ENCODE measurements at regions not wholly inside any gene's neighbourhood (a gene's known extent, or its start where the extent isn't known, plus 50 kb on each side); places are given as distances from the start of the nearest gene placed in this dataset.
A peak's percentile ranks its signal among the peaks of the same experiment; 100 is the strongest.

DNA sequence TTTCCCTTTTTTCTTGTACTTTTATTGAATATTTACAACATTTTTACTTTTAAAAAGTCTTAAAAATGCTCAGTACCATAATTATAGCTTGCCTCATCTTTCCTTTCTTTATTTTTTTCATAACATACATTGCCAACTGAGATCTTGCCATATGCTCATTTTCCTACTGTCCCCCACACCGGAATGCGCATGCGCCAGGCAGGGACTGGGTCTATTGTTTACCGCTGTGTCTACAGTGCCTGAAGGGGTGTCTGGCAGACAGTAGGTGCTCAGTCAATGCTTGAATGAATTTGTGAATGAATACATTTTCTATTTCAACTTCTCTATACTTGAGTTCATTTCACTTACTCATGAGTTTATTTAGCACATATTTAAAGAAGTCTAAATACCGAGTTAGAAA lies 158.0 kb downstream of the CYP26B1 start:
- Histone ChIP-seq H3K36me3 (ENCODE audit: control insufficient read depth, insufficient read depth, low read length) (no peaks in the 10 kb centered on the region), H3K9ac (ENCODE audit: insufficient read depth in 1 of 2, low read depth in 2 of 2, low read length in 2 of 2) (no peak overlapping the region), H3K79me2 (ENCODE audit: control insufficient read depth, insufficient read depth, low read length) (no peaks in the 10 kb centered on the region), H3K9me1 (ENCODE audit: control insufficient read depth, insufficient read depth, low read length) (no peaks in the 10 kb centered on the region), H4K20me1 (replicated peaks; ENCODE audit: control insufficient read depth, insufficient read depth, low read length) (no peaks in the 10 kb centered on the region), H3K4me1 (replicated peaks in 1 of 2; ENCODE audit: control insufficient read depth in 2 of 2, insufficient read depth in 2 of 2, low read length in 2 of 2) (no peaks in the 10 kb centered on the region), H3K4me2 (ENCODE audit: insufficient read depth, low read length) (no peak overlapping the region), H3K9me3 (replicated peaks; ENCODE audit: control insufficient read depth, insufficient read depth, low read depth, low read length) (no peaks in the 10 kb centered on the region), H3K4me3 (no peak overlapping the region), H2AFZ (ENCODE audit: low read depth, low read length) (no peak overlapping the region), H3K27ac (ENCODE audit: extremely low read depth, low read depth, low read length) (no peak overlapping the region), H3K27me3 (ENCODE audit: control insufficient read depth in 2 of 2, insufficient read depth in 2 of 2, low read length in 2 of 2) (0 out of 5 replicates have a peak, but pooled peaks cover 0 to 4% of the 10 kb centered on the region in 2 experiments)
- no peak for ATAC-seq
- ChIA-PET CTCF (ENCODE audit: low intra/inter-chr PET ratio) (no interaction called here), POLR2A (no interaction called here)
- intact Hi-C loops (cut with micrococcal nuclease): no loop called here
- no peak for FAIRE-seq
- DNase-seq (ENCODE audit: extremely low read depth in 1 of 4, low spot score in 3 of 4): peak in 3 of 4 experiments; percentile 11 to 52 (median 28)
- WGBS (ENCODE audit: insufficient coverage, low coverage, missing lambda C conversion rate): 14% methylated on average over 5 of the region's 5 CpGs
- in situ Hi-C loops (cut with MboI): no loop called here
- BruUV-seq (replicated peaks): no TSS peak
- TF ChIP-seq CBX2 (IDR thresholded peaks at IDR 0.05; ENCODE audit: insufficient read depth, low read length, poor library complexity, severe bottlenecking) (no peak), NRF1 (conservative IDR thresholded peaks at IDR 0.05 in 1 of 2, IDR thresholded peaks at IDR 0.05 in 1 of 2) (peak; percentile 82 to 85)

DNA sequence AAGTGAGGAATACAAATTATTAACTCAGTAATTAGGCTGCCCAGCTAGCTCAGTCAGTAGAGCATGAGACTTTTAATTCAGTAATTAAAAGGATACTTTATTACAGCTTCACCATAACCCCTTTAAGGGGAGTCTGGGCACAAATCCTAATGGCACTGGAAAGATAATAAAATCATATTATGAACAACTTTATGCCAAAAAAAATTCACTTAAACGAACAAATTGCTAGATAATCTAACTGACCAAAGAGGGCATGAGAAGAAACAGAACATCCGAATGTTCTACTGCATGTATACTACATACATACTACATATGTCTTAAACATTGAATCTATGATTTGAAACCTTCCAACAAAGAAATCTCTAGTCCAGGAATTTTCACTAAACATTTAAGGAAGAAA lies 159.5 kb downstream of the CYP26B1 start:
- Histone ChIP-seq H2AFZ (ENCODE audit: low read depth, low read length) (no peak overlapping the region), H3K9me1 (ENCODE audit: control insufficient read depth, insufficient read depth, low read length) (no peaks in the 10 kb centered on the region), H3K79me2 (ENCODE audit: control insufficient read depth, insufficient read depth, low read length) (no peaks in the 10 kb centered on the region), H3K27me3 (ENCODE audit: control insufficient read depth in 2 of 2, insufficient read depth in 2 of 2, low read length in 2 of 2) (0 out of 5 replicates have a peak, but pooled peaks cover 0 to 4% of the 10 kb centered on the region in 2 experiments), H3K4me1 (replicated peaks in 1 of 2; ENCODE audit: control insufficient read depth in 2 of 2, insufficient read depth in 2 of 2, low read length in 2 of 2) (no peaks in the 10 kb centered on the region), H4K20me1 (replicated peaks; ENCODE audit: control insufficient read depth, insufficient read depth, low read length) (no peaks in the 10 kb centered on the region), H3K4me3 (no peak overlapping the region), H3K9me3 (replicated peaks; ENCODE audit: control insufficient read depth, insufficient read depth, low read depth, low read length) (no peaks in the 10 kb centered on the region), H3K27ac (ENCODE audit: extremely low read depth, low read depth, low read length) (no peak overlapping the region), H3K4me2 (ENCODE audit: insufficient read depth, low read length) (no peak overlapping the region), H3K9ac (ENCODE audit: insufficient read depth in 1 of 2, low read depth in 2 of 2, low read length in 2 of 2) (no peak overlapping the region), H3K36me3 (ENCODE audit: control insufficient read depth, insufficient read depth, low read length) (no peaks in the 10 kb centered on the region)
- intact Hi-C loops (cut with micrococcal nuclease) (no loop called here), in situ Hi-C loops (cut with MboI) (no loop called here)
- no peak for ATAC-seq
- TF ChIP-seq, protein P1, sequence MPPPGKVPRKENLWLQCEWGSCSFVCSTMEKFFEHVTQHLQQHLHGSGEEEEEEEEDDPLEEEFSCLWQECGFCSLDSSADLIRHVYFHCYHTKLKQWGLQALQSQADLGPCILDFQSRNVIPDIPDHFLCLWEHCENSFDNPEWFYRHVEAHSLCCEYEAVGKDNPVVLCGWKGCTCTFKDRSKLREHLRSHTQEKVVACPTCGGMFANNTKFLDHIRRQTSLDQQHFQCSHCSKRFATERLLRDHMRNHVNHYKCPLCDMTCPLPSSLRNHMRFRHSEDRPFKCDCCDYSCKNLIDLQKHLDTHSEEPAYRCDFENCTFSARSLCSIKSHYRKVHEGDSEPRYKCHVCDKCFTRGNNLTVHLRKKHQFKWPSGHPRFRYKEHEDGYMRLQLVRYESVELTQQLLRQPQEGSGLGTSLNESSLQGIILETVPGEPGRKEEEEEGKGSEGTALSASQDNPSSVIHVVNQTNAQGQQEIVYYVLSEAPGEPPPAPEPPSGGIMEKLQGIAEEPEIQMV (tag; conservative IDR thresholded peaks at IDR 0.05; ENCODE audit: low read depth): no peak
- TF ChIP-seq, protein P2, sequence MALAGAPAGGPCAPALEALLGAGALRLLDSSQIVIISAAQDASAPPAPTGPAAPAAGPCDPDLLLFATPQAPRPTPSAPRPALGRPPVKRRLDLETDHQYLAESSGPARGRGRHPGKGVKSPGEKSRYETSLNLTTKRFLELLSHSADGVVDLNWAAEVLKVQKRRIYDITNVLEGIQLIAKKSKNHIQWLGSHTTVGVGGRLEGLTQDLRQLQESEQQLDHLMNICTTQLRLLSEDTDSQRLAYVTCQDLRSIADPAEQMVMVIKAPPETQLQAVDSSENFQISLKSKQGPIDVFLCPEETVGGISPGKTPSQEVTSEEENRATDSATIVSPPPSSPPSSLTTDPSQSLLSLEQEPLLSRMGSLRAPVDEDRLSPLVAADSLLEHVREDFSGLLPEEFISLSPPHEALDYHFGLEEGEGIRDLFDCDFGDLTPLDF (CRISPR knock-in tag; IDR thresholded peaks at IDR 0.05): no peak
- TF ChIP-seq FOXM1 (IDR thresholded peaks at IDR 0.05; ENCODE audit: low read depth) (no peak), FOXM1 (CRISPR knock-in tag; IDR thresholded peaks at IDR 0.05; ENCODE audit: low read depth) (no peak)
- no peak for FAIRE-seq
- BruUV-seq (replicated peaks): no TSS peak
- CTCF ChIA-PET (ENCODE audit: low intra/inter-chr PET ratio): no interaction called here
- POLR2A ChIA-PET: interaction anchor here (0.6 kb wide), 1 partner anchor 45 kb away, joined by 3 read pairs; no protein-coding TSS in a partner anchor
- no peak for DNase-seq (ENCODE audit: extremely low read depth in 1 of 4, low spot score in 3 of 4)
- 3% methylated on average over 2 of the region's 2 CpGs for WGBS (ENCODE audit: insufficient coverage, low coverage, missing lambda C conversion rate)

Data from K562 (cell line).